NT2/D1 (cell line): ENCODE measurements at regions not wholly inside any gene's neighbourhood (a gene's known extent, or its start where the extent isn't known, plus 50 kb on each side); places are given as distances from the start of the nearest gene placed in this dataset.

ENCODE experiments used
- SUZ12 ChIP-seq: IDR thresholded peaks from 2 replicates; pipeline ENCODE4 v1.6.1; 2011; ENCODE audit not compliant: insufficient read length, insufficient read depth; ENCODE audit errors: extremely low read depth
- YY1 ChIP-seq: IDR thresholded peaks from 2 replicates; pipeline ENCODE4 v1.6.1; 2011; ENCODE audit not compliant: insufficient read length, insufficient read depth
- ZNF274 ChIP-seq: IDR thresholded peaks from 2 replicates; pipeline ENCODE4 v1.6.1; 2011; ENCODE audit warnings: mild to moderate bottlenecking, low read depth, low read length

GRCh38 chr2:52222128-52222527, 1190.2 kb upstream of the NRXN1 start:
- TF ChIP-seq SUZ12 (no peak), YY1 (no peak), ZNF274 (no peak)
